Left forelimb (tissue), 1 donor: ENCODE measurements at regions not wholly inside any gene's neighbourhood (a gene's known extent, or its start where the extent isn't known, plus 50 kb on each side); places are given as distances from the start of the nearest gene placed in this dataset.
"Not testable (repeated sequence)": the region's sequence is repeated elsewhere in the genome, so short reads cannot be mapped to it uniquely, and the experiment has no call there.

Experiments used
- DNase-seq: peaks from one replicate; pipeline ENCODE4 v3.0.0-alpha.2; 2018; ENCODE audit warnings: low spot score

- no peak for DNase-seq
Observed at GRCh38 chr9:95584176-95584575, 67.4 kb upstream of the PTCH1 start.

- DNase-seq: no peak
Observed at GRCh38 chr9:95581900-95582299, 65.1 kb upstream of the PTCH1 start.

- DNase-seq: no peak
Observed at GRCh38 chr9:95580812-95581761, 64.3 kb upstream of the PTCH1 start.

- DNase-seq: no peak
Observed at GRCh38 chr9:95574866-95575553, 58.2 kb upstream of the PTCH1 start.

GRCh38 chr9:95574176-95574575 is 57.4 kb upstream of the PTCH1 start:
- no peak for DNase-seq

- DNase-seq: no peak
Observed at GRCh38 chr9:95573463-95573862, 56.7 kb upstream of the PTCH1 start.

GRCh38 chr9:95572381-95573151 is 55.8 kb upstream of the PTCH1 start:
- DNase-seq: no peak

- DNase-seq: no peak
Observed at GRCh38 chr9:95570646-95571045, 53.9 kb upstream of the PTCH1 start.

GRCh38 chr9:95570150-95570549 is 53.4 kb upstream of the PTCH1 start:
- no peak for DNase-seq

GRCh38 chr9:95568735-95569134 is 52.0 kb upstream of the PTCH1 start:
- DNase-seq: not testable (repeated sequence)
